HEK293 (cell line): ENCODE measurements at regions not wholly inside any gene's neighbourhood (a gene's known extent, or its start where the extent isn't known, plus 50 kb on each side); places are given as distances from the start of the nearest gene placed in this dataset.
"Not testable (repeated sequence)": the region's sequence is repeated elsewhere in the genome, so short reads cannot be mapped to it uniquely, and the experiment has no call there.

ENCODE experiments used
- CTCF ChIP-seq: fragments of 450-650 bp; formaldehyde crosslinking; IDR thresholded peaks from 2 replicates; pipeline ENCODE4 v1.5.1; 2016; ENCODE audit warnings: missing biosample characterization, missing genetic modification characterization
- ZBTB7A ChIP-seq: fragments of 450-650 bp; formaldehyde crosslinking; IDR thresholded peaks from 2 replicates; pipeline ENCODE4 v1.5.1; 2016; ENCODE audit warnings: low read depth, missing biosample characterization, missing genetic modification characterization
- ZNF223 ChIP-seq: fragments of 450-650 bp; formaldehyde crosslinking; IDR thresholded peaks from 2 replicates; pipeline ENCODE4 v1.5.1; 2016; ENCODE audit warnings: missing biosample characterization, missing genetic modification characterization
- ZSCAN30 ChIP-seq: fragments of 450-650 bp; IDR thresholded peaks from 2 replicates; pipeline ENCODE4 v1.5.1; 2018; ENCODE audit warnings: missing biosample characterization, mild to moderate bottlenecking, missing genetic modification characterization, moderate library complexity
- ZSCAN4 ChIP-seq: fragments of 450-650 bp; formaldehyde crosslinking; IDR thresholded peaks from 2 replicates; pipeline ENCODE4 v1.5.1; 2017; ENCODE audit warnings: missing biosample characterization, missing genetic modification characterization

DNA sequence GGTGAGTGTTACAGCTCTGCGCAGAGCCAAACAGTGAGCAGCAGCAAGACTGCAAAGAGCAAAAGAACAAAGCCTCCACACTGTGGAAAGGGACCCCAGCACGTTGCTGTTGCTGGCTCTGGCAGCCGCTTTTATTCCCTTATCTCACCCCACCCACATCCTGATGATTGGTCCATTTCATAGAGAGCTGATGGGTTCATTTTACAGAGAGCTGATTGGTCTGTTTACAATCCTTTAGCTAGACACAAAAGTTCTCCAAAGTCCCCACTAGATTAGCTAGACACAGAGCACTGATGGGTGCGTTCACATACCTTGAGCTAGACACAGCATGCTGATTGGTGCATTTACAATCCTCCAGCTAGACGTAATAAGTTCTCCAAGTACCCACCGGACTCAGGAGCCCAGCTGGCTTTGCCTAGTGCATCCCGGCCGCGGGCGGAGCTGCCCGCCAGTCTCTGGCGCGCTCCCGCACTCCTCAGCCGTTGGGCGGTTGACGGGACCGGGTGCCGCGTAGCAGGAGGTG lies 291.4 kb upstream of the PRSS16 start:
- TF ChIP-seq CTCF; ZBTB7A; ZSCAN30 (tag by site-specific recombination); ZSCAN4 (tag by site-specific recombination); ZNF223 (tag by site-specific recombination): not testable (repeated sequence)
